ENCODE measurements at regions not wholly inside any gene's neighbourhood (a gene's known extent, or its start where the extent isn't known, plus 50 kb on each side); places are given as distances from the start of the nearest gene placed in this dataset.

DNA sequence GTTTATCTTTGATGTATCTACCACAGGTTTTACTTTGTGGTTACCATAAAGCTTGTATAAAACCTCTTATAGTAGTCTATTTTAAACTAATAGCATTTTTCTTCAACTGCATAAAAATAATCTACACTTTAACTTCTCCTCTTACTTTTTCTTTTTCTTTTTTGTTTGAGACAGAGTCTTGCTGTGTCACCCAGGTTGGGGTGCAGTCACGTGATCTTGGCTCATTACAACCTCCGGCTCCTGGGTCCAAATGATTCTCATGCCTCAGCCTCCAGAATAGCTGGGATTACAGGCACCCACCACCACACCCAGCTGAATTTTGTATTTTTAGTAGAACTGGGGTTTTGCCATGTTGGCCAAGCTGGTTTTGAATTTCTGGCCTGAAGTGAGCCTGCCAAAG is 53.4 kb upstream of the ZKSCAN2 start:
- no peaks in the 10 kb centered on the region for H3K79me2 ChIP-seq (ENCODE audit: insufficient read depth, low read length)
- Mint-ChIP-seq H3K36me3 (no peaks in the 10 kb centered on the region), H3K4me1 (no peaks in the 10 kb centered on the region), H3K27ac (no peak overlapping the region), H3K9me3 (peaks cover 23 to 40% (median 28%) of the 10 kb centered on the region in 7 donors), H3K27me3 (ENCODE audit: low read depth in 3 of 3) (peaks cover 0 to 9% (median 3%) of the 10 kb centered on the region in 3 donors), H3K4me3 (no peak overlapping the region)
- no peak for TF ChIP-seq CTCF (IDR thresholded peaks at IDR 0.05)
- no peak overlapping the region for H3K9ac ChIP-seq (ENCODE audit: insufficient read depth, low read length, poor library complexity, severe bottlenecking)
- H3K9me3 ChIP-seq (replicated peaks in 1 of 2; ENCODE audit: control insufficient read depth in 1 of 2, insufficient read depth in 1 of 2, low read length in 2 of 2), result peaks cover 22 to 30% of the 10 kb centered on the region in 2 donors
- H4K20me1 ChIP-seq (ENCODE audit: insufficient read depth, low read length), result no peaks in the 10 kb centered on the region
- WGBS (ENCODE audit: insufficient coverage), result 100% methylated on average over 2 of the region's 2 CpGs
- H2AFZ ChIP-seq (ENCODE audit: insufficient read depth, low read depth, low read length, poor library complexity, severe bottlenecking), result no peak overlapping the region
- DNase-seq, result no peak
- no peaks in the 10 kb centered on the region for H3K4me1 ChIP-seq (ENCODE audit: control insufficient read depth in 1 of 2, insufficient read depth in 2 of 2, low read length in 2 of 2)
- no peak overlapping the region for H3K27ac ChIP-seq (ENCODE audit: low read depth in 1 of 2, low read length in 2 of 2)
- intact Hi-C loops (cut with micrococcal nuclease), result no loop called here
- no peak overlapping the region for H3K4me3 ChIP-seq (replicated peaks in 1 of 3; ENCODE audit: low read depth in 2 of 3, low read length in 3 of 3)
- H3K36me3 ChIP-seq (replicated peaks in 1 of 2; ENCODE audit: control insufficient read depth in 1 of 2, insufficient read depth in 2 of 2, low read length in 2 of 2), result no peaks in the 10 kb centered on the region
- no peak overlapping the region for H3K4me2 ChIP-seq (replicated peaks; ENCODE audit: extremely low read depth, low read length, poor library complexity, severe bottlenecking)
- H3K27me3 ChIP-seq (ENCODE audit: control insufficient read depth in 2 of 2, insufficient read depth in 2 of 2, low read length in 2 of 2), result no peaks in the 10 kb centered on the region
